ENCODE measurements at regions not wholly inside any gene's neighbourhood (a gene's known extent, or its start where the extent isn't known, plus 50 kb on each side); places are given as distances from the start of the nearest gene placed in this dataset.

DNA sequence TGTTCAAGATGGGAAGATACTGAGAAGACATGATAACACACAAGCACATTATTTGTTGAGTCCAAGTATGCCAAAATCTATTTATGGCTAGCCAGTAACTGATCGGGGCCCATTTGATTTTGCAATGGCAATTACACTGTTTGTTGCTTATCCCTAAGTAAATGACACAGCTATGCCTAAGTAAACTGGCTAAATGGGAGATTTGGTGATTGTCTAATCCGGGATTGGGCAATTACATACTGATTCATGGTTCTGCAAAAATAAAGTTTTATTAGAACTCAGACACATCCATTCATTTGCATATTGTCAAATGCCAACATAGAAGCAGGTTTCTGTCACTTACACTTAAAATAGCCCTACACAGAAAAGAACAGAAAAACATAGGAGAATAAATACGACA is 140.2 kb upstream of the TBL1X start:
- Histone ChIP-seq H3K4me3 (no peak overlapping the region), H3K27me3 (ENCODE audit: insufficient read depth in 3 of 3, low read length in 2 of 3) (peaks cover 0 to 4% (median 0%) of the 10 kb centered on the region in 3 donors), H3K36me3 (ENCODE audit: insufficient read depth in 1 of 2, low read depth in 1 of 2) (no peaks in the 10 kb centered on the region), H3K9me3 (no peaks in the 10 kb centered on the region), H3K4me1 (no peaks in the 10 kb centered on the region), H3K27ac (no peak overlapping the region)
- ATAC-seq (no peak), DNase-seq (no peak)
- 64 to 77% (median 71%) methylated on average over 3 of the region's 3 CpGs for WGBS, 3 donors
- intact Hi-C loops (cut with DNase I), result no loop called here
- TF ChIP-seq, protein P1, sequence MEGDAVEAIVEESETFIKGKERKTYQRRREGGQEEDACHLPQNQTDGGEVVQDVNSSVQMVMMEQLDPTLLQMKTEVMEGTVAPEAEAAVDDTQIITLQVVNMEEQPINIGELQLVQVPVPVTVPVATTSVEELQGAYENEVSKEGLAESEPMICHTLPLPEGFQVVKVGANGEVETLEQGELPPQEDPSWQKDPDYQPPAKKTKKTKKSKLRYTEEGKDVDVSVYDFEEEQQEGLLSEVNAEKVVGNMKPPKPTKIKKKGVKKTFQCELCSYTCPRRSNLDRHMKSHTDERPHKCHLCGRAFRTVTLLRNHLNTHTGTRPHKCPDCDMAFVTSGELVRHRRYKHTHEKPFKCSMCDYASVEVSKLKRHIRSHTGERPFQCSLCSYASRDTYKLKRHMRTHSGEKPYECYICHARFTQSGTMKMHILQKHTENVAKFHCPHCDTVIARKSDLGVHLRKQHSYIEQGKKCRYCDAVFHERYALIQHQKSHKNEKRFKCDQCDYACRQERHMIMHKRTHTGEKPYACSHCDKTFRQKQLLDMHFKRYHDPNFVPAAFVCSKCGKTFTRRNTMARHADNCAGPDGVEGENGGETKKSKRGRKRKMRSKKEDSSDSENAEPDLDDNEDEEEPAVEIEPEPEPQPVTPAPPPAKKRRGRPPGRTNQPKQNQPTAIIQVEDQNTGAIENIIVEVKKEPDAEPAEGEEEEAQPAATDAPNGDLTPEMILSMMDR (IDR thresholded peaks at IDR 0.05), result no peak

DNA sequence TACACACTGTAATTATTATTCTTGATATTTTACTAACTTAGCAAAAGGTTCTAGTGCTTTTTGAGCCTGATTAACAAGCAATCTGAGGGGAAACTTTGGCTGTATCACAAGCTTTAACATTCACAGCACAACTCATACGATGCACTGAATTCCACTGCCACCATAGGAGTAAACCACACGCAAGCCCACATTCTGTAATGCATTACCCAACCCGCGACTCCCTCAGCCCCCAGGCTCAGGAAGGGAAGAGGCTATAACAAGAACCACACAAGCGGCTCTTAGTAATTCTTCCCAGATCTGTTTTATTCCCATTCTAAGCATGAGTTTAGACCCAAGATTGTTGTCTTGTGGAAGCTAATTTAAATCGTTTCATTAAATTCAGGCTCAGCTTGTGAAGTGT is 138.5 kb upstream of the TBL1X start:
- no peak for ATAC-seq
- Histone ChIP-seq H3K4me3 (no peak overlapping the region), H3K27ac (no peak overlapping the region), H3K27me3 (ENCODE audit: insufficient read depth in 3 of 3, low read length in 2 of 3) (peaks cover 0 to 4% (median 0%) of the 10 kb centered on the region in 3 donors), H3K4me1 (no peaks in the 10 kb centered on the region), H3K9me3 (no peaks in the 10 kb centered on the region), H3K36me3 (ENCODE audit: insufficient read depth in 1 of 2, low read depth in 1 of 2) (no peaks in the 10 kb centered on the region)
- DNase-seq, result no peak
- WGBS, 3 donors, result 89 to 91% (median 90%) methylated on average over 6 of the region's 6 CpGs
- TF ChIP-seq, protein P1 (IDR thresholded peaks at IDR 0.05), result no peak
- intact Hi-C loops (cut with DNase I), result no loop called here

DNA sequence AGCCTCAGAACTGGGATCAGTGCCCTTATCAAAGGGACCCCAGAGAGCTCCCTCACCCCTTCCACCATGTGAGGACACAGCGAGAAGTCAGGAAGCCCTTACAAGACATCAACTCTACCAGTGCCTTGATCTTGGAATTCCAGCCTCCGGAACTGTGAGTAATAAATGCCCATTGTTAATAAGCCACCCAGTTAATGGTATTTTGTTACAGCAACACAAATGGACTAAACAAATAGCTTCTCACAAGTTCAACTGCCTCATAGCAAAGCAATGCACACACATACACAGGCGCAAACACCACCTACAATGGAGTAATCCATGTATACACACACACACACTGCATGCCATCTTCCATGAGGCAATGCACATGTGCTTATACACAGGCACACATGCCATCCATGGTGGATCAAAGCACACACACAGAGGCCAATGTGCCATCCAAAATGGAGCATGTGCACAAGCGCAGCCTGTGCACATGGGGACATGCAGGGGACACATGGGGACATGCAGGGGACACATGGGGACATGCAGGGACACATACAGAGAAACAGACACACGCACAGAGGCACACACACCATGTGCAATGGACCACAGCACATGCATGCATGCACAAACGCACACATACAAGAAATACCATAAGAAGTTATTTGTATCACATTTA is 137.6 kb upstream of the TBL1X start:
- Histone ChIP-seq H3K27ac (no peak overlapping the region), H3K9me3 (no peaks in the 10 kb centered on the region), H3K27me3 (ENCODE audit: insufficient read depth in 3 of 3, low read length in 2 of 3) (peaks cover 0 to 4% (median 0%) of the 10 kb centered on the region in 3 donors), H3K36me3 (ENCODE audit: insufficient read depth in 1 of 2, low read depth in 1 of 2) (no peaks in the 10 kb centered on the region), H3K4me1 (no peaks in the 10 kb centered on the region), H3K4me3 (no peak overlapping the region)
- 90 to 100% (median 96%) methylated on average over 6 of the region's 6 CpGs for WGBS, 3 donors
- intact Hi-C loops (cut with DNase I), result no loop called here
- no peak for DNase-seq
- no peak for ATAC-seq
- TF ChIP-seq, protein P1 (IDR thresholded peaks at IDR 0.05), result no peak

DNA sequence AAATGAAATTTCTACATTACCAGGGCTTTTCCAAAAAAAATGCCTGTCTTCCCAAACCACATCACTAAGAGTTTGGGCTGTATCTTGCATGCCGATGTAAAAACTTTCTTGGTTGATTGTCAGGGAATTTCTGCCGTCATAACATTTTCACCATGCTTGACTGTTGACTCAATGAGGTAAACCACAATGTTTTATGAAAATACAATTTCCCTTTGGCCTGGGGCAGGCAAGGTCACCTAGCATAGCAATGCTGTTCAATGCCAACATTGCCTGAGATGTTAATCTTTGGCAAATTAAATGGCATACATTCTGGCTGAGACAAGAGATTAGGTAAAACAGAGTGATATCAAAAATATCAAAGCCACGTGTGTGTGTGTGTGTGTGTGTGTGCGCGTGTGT is 137.1 kb upstream of the TBL1X start:
- Histone ChIP-seq H3K4me3 (no peak overlapping the region), H3K36me3 (ENCODE audit: insufficient read depth in 1 of 2, low read depth in 1 of 2) (no peaks in the 10 kb centered on the region), H3K27ac (no peak overlapping the region), H3K27me3 (ENCODE audit: insufficient read depth in 3 of 3, low read length in 2 of 3) (peaks cover 0 to 4% (median 0%) of the 10 kb centered on the region in 3 donors), H3K9me3 (no peaks in the 10 kb centered on the region), H3K4me1 (no peaks in the 10 kb centered on the region)
- WGBS, 3 donors, result 72 to 94% (median 76%) methylated on average over 5 of the region's 5 CpGs
- TF ChIP-seq, protein P1 (IDR thresholded peaks at IDR 0.05), result no peak
- intact Hi-C loops (cut with DNase I), result no loop called here
- ATAC-seq, result no peak
- DNase-seq, result no peak

DNA sequence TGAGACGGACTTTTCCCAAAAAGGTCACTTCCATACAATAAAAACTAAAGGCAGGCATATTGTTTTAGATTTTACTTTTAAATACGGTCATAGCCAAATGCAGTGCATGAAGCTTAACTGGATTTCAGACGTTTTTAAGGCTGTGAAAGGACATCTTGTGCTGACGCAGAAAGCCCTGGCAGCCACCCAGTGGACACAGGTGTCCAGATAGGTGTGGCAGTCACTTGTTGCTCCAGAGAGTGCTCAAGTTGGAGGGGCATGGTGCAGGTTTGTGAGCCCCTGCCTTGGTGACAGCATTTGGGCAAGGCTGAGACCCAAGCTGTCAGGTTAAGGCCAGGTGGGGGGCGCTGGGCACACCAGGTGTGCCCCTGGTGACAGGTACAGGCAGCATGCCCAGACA is 135.8 kb upstream of the TBL1X start:
- H3K27ac ChIP-seq, result no peak overlapping the region
- ATAC-seq (no peak), DNase-seq (no peak)
- H3K9me3 ChIP-seq, result no peaks in the 10 kb centered on the region
- H3K36me3 ChIP-seq (ENCODE audit: insufficient read depth in 1 of 2, low read depth in 1 of 2), result no peaks in the 10 kb centered on the region
- H3K4me1 ChIP-seq, result no peaks in the 10 kb centered on the region
- peaks cover 0 to 4% (median 0%) of the 10 kb centered on the region in 3 donors for H3K27me3 ChIP-seq (ENCODE audit: insufficient read depth in 3 of 3, low read length in 2 of 3)
- H3K4me3 ChIP-seq, result no peak overlapping the region
- TF ChIP-seq, protein P1 (IDR thresholded peaks at IDR 0.05), result no peak
- WGBS, 3 donors, result 68 to 79% (median 72%) methylated on average over 5 of the region's 5 CpGs
- intact Hi-C loops (cut with DNase I), result no loop called here

All from psoas muscle (tissue), 7 donors.